HepG2 (cell line): ENCODE measurements at regions not wholly inside any gene's neighbourhood (a gene's known extent, or its start where the extent isn't known, plus 50 kb on each side); places are given as distances from the start of the nearest gene placed in this dataset.

Experiments used
- ATAC-seq: fragments of 200-7000 bp; cut with Tn5 transposase; 3 replicates; pipeline ENCODE4 v1.9.1; 2020; ENCODE audit warnings: mild to moderate bottlenecking, moderate library complexity
- BruUV-seq: library from RNA; stranded (reverse); fragments of 400-500 nt; replicated peaks from 2 replicates; lab custom pipeline; 2021; lab: Mats Ljungman, UMichigan
- CTCF ChIA-PET: fragments of 300-600 bp; formaldehyde crosslinking; extraction: SDS; loops from one replicate; lab custom pipeline; 2021; ENCODE audit warnings: low total read pairs, inconsistent platforms, low intra/inter-chr PET ratio; lab: Yijun Ruan, JAX
- POLR2A ChIA-PET: fragments of 350-600 bp; sonication (Branson Sonifier 250); formaldehyde crosslinking; loops from one replicate; lab custom pipeline; 2020; ENCODE audit warnings: antibody characterized with exemption, inconsistent platforms; lab: Yijun Ruan, JAX
- DNase-seq: peaks from one replicate; pipeline ENCODE4 v3.0.0-alpha.2; 2015; ENCODE audit warnings: low spot score
- FAIRE-seq: peaks from 3 replicates; lab custom pipeline; 2011; peaks lifted over from hg19 to GRCh38; lab: Jason Lieb, UNC
- H2AFZ ChIP-seq: one replicate; pipeline ENCODE4 v1.6.1; 2011; ENCODE audit warnings: low read length, inconsistent platforms
- H3K27ac ChIP-seq: fragments of 300-600 bp; 3 replicates; pipeline ENCODE4 v1.8.0; 2011; ENCODE audit warnings: mixed run types, mild to moderate bottlenecking, mixed read lengths, low read length, inconsistent platforms; ENCODE audit not compliant: insufficient read depth; ENCODE audit errors: extremely low read length
- H3K27me3 ChIP-seq, 2 experiments: fragments of 200-600 bp in 1 of 2; 2 replicates in 1 of 2; 3 replicates in 1 of 2; pipeline versions ENCODE4 v1.6.0 to v1.8.0; 2011; ENCODE audit warnings: low read length in 2 of 2, mild to moderate bottlenecking in 2 of 2, moderate library complexity in 2 of 2, inconsistent platforms in 1 of 2; ENCODE audit not compliant: insufficient read depth in 2 of 2, control insufficient read depth in 1 of 2
- H3K36me3 ChIP-seq, 2 experiments: fragments of 200-600 bp in 1 of 2; replicated peaks in 1 of 2; 2 replicates in 1 of 2; 3 replicates in 1 of 2; pipeline versions ENCODE4 v1.5.1 to v1.8.0; 2011; ENCODE audit warnings: low read length in 2 of 2, inconsistent platforms in 1 of 2; ENCODE audit not compliant: insufficient read depth in 2 of 2, control insufficient read depth in 1 of 2
- H3K4me1 ChIP-seq: 2 replicates; pipeline ENCODE4 v1.5.1; 2012; ENCODE audit warnings: low read length, inconsistent platforms; ENCODE audit not compliant: insufficient read depth
- H3K4me2 ChIP-seq: 2 replicates; pipeline ENCODE4 v1.6.0; 2011; ENCODE audit warnings: low read depth, low read length, inconsistent platforms
- H3K4me3 ChIP-seq, 3 experiments: fragments of 200-600 bp in 1 of 3; sonication (generic), shearing (Covaris generic) in 1 of 3; replicated peaks in 1 of 3; 2 replicates each; pipeline ENCODE4 v1.5.1; 2011 to 2016; ENCODE audit warnings: low read length in 3 of 3, inconsistent platforms in 2 of 3, low read depth in 2 of 3, mild to moderate bottlenecking in 2 of 3, control low read depth in 1 of 3, mixed read lengths in 1 of 3; ENCODE audit not compliant: insufficient read depth in 1 of 3
- H3K79me2 ChIP-seq: one replicate; pipeline ENCODE4 v1.6.1; 2011; ENCODE audit warnings: low read length, inconsistent platforms; ENCODE audit not compliant: insufficient read depth
- H3K9ac ChIP-seq: 2 replicates; pipeline ENCODE4 v1.6.0; 2011; ENCODE audit warnings: mild to moderate bottlenecking, low read depth, low read length, inconsistent platforms; ENCODE audit not compliant: insufficient read depth
- H3K9me3 ChIP-seq: 2 replicates; pipeline ENCODE4 v1.5.1; 2012; ENCODE audit warnings: mild to moderate bottlenecking, low read length
- H4K20me1 ChIP-seq: 2 replicates; pipeline ENCODE4 v1.6.0; 2011; ENCODE audit warnings: inconsistent platforms, mild to moderate bottlenecking, low read length, moderate library complexity; ENCODE audit not compliant: insufficient read depth
- CREM ChIP-seq, 2 experiments: sonication (generic) in 1 of 2; formaldehyde crosslinking in 1 of 2; IDR thresholded peaks; 2 replicates each; pipeline versions ENCODE4 v1.4.0 to v1.6.1; 2016 to 2020; ENCODE audit warnings: antibody characterized with exemption in 1 of 2, mild to moderate bottlenecking in 1 of 2, missing genetic modification reagents in 1 of 2
- HNF4G ChIP-seq, 2 experiments: sonication (generic) in 1 of 2; formaldehyde crosslinking in 1 of 2; IDR thresholded peaks; 2 replicates each; pipeline versions ENCODE4 v1.4.0 to v1.6.1; 2011 to 2020; ENCODE audit warnings: borderline replicate concordance in 2 of 2, low read depth in 2 of 2, mild to moderate bottlenecking in 2 of 2, low read length in 1 of 2, missing genetic modification reagents in 1 of 2, moderate library complexity in 1 of 2
- MYC ChIP-seq: sonication (generic); formaldehyde crosslinking; IDR thresholded peaks from 2 replicates; pipeline ENCODE4 v1.9.0; 2021; ENCODE audit warnings: missing genetic modification reagents, borderline replicate concordance
- NR2C2 ChIP-seq: sonication (generic); formaldehyde crosslinking; IDR thresholded peaks from 2 replicates; pipeline ENCODE4 v1.4.0; 2020; ENCODE audit warnings: missing genetic modification reagents, mild to moderate bottlenecking, moderate library complexity, borderline replicate concordance
- XBP1 ChIP-seq: sonication (generic); formaldehyde crosslinking; IDR thresholded peaks from 2 replicates; pipeline ENCODE4 v1.5.0; 2020; ENCODE audit warnings: missing genetic modification reagents
- ZC3H4 ChIP-seq: sonication (generic); formaldehyde crosslinking; IDR thresholded peaks from 2 replicates; pipeline ENCODE4 v1.4.0; 2020; ENCODE audit warnings: missing genetic modification reagents, borderline replicate concordance
- ZNF569 ChIP-seq: sonication (generic); formaldehyde crosslinking; IDR thresholded peaks from 2 replicates; pipeline ENCODE4 v1.5.0; 2020; ENCODE audit warnings: mild to moderate bottlenecking, missing genetic modification reagents, moderate library complexity, borderline replicate concordance
- ZNF589 ChIP-seq: sonication (generic); formaldehyde crosslinking; conservative IDR thresholded peaks from 2 replicates; pipeline ENCODE4 v1.8.0; 2022; ENCODE audit warnings: mild to moderate bottlenecking, moderate library complexity, missing genetic modification reagents
- ZNF720 ChIP-seq: sonication (generic); formaldehyde crosslinking; IDR thresholded peaks from 2 replicates; pipeline ENCODE4 v1.4.0; 2020; ENCODE audit warnings: missing genetic modification reagents
- WGBS: methylation state at CpG from one replicate; pipeline ENCODE4 v1.1.6; 2017; ENCODE audit warnings: low lambda C conversion rate; 5-methylcytosine and 5-hydroxymethylcytosine counted together
- in situ Hi-C: cut with HindIII; loops from 2 replicates; pipeline ENCODE4 v1.10.0; 2017; ENCODE audit warnings: low pct_unique_long_range_greater_than_20kb; ENCODE audit not compliant: extremely low pct_ligation_motif_present
- intact Hi-C: fragments of 100-400 bp; cut with micrococcal nuclease; formaldehyde crosslinking; loops from one replicate; pipeline ENCODE4 v1.10.0; 2022; ENCODE audit not compliant: unreplicated experiment
- TF ChIP-seq, protein P1 (sequence below): IDR thresholded peaks from 2 replicates; pipeline ENCODE4 v1.6.1; 2018; ENCODE audit warnings: missing genetic modification reagents
- TF ChIP-seq, protein P2 (sequence below): sonication (generic); formaldehyde crosslinking; IDR thresholded peaks from 2 replicates; pipeline ENCODE4 v1.5.1; 2020; ENCODE audit warnings: missing genetic modification reagents, mild to moderate bottlenecking, borderline replicate concordance

- DNase-seq = no peak
- H3K36me3 ChIP-seq = no peaks in the 10 kb centered on the region
- POLR2A ChIA-PET = no interaction called here
- H3K9ac ChIP-seq = no peak overlapping the region
- no peak overlapping the region for H2AFZ ChIP-seq
- H3K4me1 ChIP-seq = no peaks in the 10 kb centered on the region
- H3K9me3 ChIP-seq = no peaks in the 10 kb centered on the region
- intact Hi-C loops = no loop called here
- no peak overlapping the region for H3K4me3 ChIP-seq
- no peaks in the 10 kb centered on the region; a peak in 1 of 5 replicates for H3K27me3 ChIP-seq
- CTCF ChIA-PET = no interaction called here
- no peak for ATAC-seq
- WGBS = 13% methylated on average over 5 of the region's 5 CpGs
- no peak overlapping the region for H3K4me2 ChIP-seq
- H3K79me2 ChIP-seq = no peaks in the 10 kb centered on the region
- no peak for TF ChIP-seq NR2C2 (CRISPR knock-in tag)
- TF ChIP-seq MYC (CRISPR knock-in tag) = no peak
- TF ChIP-seq CREM (IDR thresholded peaks at IDR 0.05) = no peak
- no peak for TF ChIP-seq CREM (CRISPR knock-in tag; IDR thresholded peaks at IDR 0.05)
- no peak for TF ChIP-seq ZC3H4 (CRISPR knock-in tag)
- TF ChIP-seq ZNF720 (CRISPR knock-in tag) = no peak
- no peak for TF ChIP-seq ZNF589 (CRISPR knock-in tag)
- no peak for TF ChIP-seq ZNF569 (CRISPR knock-in tag)
- no peak for TF ChIP-seq HNF4G (IDR thresholded peaks at IDR 0.05; ENCODE audit: borderline replicate concordance, low read depth, low read length)
- TF ChIP-seq HNF4G (CRISPR knock-in tag; IDR thresholded peaks at IDR 0.05; ENCODE audit: borderline replicate concordance, low read depth) = no peak
- TF ChIP-seq, protein P1, sequence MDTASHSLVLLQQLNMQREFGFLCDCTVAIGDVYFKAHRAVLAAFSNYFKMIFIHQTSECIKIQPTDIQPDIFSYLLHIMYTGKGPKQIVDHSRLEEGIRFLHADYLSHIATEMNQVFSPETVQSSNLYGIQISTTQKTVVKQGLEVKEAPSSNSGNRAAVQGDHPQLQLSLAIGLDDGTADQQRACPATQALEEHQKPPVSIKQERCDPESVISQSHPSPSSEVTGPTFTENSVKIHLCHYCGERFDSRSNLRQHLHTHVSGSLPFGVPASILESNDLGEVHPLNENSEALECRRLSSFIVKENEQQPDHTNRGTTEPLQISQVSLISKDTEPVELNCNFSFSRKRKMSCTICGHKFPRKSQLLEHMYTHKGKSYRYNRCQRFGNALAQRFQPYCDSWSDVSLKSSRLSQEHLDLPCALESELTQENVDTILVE (CRISPR knock-in tag) = no peak
- TF ChIP-seq XBP1 (CRISPR knock-in tag) = no peak
- TF ChIP-seq, protein P2, sequence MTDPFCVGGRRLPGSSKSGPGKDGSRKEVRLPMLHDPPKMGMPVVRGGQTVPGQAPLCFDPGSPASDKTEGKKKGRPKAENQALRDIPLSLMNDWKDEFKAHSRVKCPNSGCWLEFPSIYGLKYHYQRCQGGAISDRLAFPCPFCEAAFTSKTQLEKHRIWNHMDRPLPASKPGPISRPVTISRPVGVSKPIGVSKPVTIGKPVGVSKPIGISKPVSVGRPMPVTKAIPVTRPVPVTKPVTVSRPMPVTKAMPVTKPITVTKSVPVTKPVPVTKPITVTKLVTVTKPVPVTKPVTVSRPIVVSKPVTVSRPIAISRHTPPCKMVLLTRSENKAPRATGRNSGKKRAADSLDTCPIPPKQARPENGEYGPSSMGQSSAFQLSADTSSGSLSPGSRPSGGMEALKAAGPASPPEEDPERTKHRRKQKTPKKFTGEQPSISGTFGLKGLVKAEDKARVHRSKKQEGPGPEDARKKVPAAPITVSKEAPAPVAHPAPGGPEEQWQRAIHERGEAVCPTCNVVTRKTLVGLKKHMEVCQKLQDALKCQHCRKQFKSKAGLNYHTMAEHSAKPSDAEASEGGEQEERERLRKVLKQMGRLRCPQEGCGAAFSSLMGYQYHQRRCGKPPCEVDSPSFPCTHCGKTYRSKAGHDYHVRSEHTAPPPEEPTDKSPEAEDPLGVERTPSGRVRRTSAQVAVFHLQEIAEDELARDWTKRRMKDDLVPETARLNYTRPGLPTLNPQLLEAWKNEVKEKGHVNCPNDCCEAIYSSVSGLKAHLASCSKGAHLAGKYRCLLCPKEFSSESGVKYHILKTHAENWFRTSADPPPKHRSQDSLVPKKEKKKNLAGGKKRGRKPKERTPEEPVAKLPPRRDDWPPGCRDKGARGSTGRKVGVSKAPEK = no peak
- FAIRE-seq = no peak
- BruUV-seq = no TSS peak
- no peaks in the 10 kb centered on the region for H4K20me1 ChIP-seq
- H3K27ac ChIP-seq = no peak overlapping the region
- in situ Hi-C loops = no loop called here
These were observed 405.1 kb downstream of the TUSC7 start for GRCh38 chr3:117114517-117115265.
